Prostate gland (tissue), 2 donors: ENCODE measurements at regions not wholly inside any gene's neighbourhood (a gene's known extent, or its start where the extent isn't known, plus 50 kb on each side); places are given as distances from the start of the nearest gene placed in this dataset.

Experiments used
- CTCF ChIP-seq, 4 experiments: fragments of 200-600 bp in 2 of 4; fragments of 450-650 bp in 2 of 4; sonication (generic) in 2 of 4; IDR thresholded peaks; 1 replicate in 3 of 4; 2 replicates in 1 of 4; pipeline ENCODE4 v1.5.1; 2016 to 2019; ENCODE audit warnings: antibody characterized with exemption in 4 of 4, mild to moderate bottlenecking in 2 of 4, moderate library complexity in 2 of 4
- POLR2A ChIP-seq: fragments of 450-650 bp; IDR thresholded peaks from one replicate; pipeline ENCODE4 v1.6.1; 2016; ENCODE audit warnings: antibody characterized with exemption, mild to moderate bottlenecking

DNA sequence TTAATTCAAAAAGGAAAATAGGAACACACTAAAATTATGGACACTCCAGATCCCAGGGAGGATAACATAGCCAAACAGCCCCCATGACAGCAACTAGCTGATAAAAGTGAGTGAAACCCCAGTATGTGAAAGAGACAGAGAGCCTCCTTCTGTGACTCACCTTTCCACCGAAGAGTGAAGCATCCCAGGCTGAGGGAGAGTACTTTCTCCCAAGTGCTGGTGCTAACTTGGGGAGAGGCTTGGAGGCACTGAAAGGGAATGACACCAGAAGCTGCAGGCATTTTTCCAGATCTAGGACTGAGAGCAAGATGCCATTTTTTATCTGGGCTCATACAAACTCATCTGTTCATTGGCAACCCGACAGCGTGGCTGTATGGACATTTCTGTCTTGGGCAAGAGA, 339.8 kb downstream of the HTR1B start:
- TF ChIP-seq POLR2A: no peak
- no peak for TF ChIP-seq CTCF (IDR thresholded peaks at IDR 0.05)
